GM23338 (cell line): ENCODE measurements at regions not wholly inside any gene's neighbourhood (a gene's known extent, or its start where the extent isn't known, plus 50 kb on each side); places are given as distances from the start of the nearest gene placed in this dataset.

Source experiments
- ATAC-seq: fragments of 200-7000 bp; cut with Tn5 transposase; 3 replicates; pipeline ENCODE4 v1.9.1; 2020
- DNase-seq: peaks from one replicate; pipeline ENCODE4 v3.0.0-alpha.2; 2015; ENCODE audit warnings: low spot score
- H2AFZ ChIP-seq: fragments of 200-600 bp; sonication (generic); 2 replicates; pipeline ENCODE4 v1.8.0; 2016; ENCODE audit warnings: antibody characterized with exemption, mild to moderate bottlenecking, moderate library complexity
- H3F3A ChIP-seq: fragments of 200-600 bp; sonication (generic); replicated peaks from 2 replicates; pipeline ENCODE4 v1.8.0; 2017; ENCODE audit warnings: antibody characterized with exemption, mixed run types, low read depth
- H3K27ac ChIP-seq: fragments of 200-600 bp; sonication (generic); 2 replicates; pipeline ENCODE4 v1.6.1; 2016; ENCODE audit warnings: low read depth
- H3K27me3 ChIP-seq: fragments of 200-600 bp; sonication (generic); 2 replicates; pipeline ENCODE4 v1.8.0; 2016; ENCODE audit warnings: mild to moderate bottlenecking, mixed run types, moderate library complexity; ENCODE audit not compliant: insufficient read depth
- H3K36me3 ChIP-seq: fragments of 200-600 bp; sonication (generic); 2 replicates; pipeline ENCODE4 v1.8.0; 2016; ENCODE audit warnings: mild to moderate bottlenecking; ENCODE audit not compliant: insufficient read depth
- H3K4me1 ChIP-seq: fragments of 200-600 bp; sonication (generic); 2 replicates; pipeline ENCODE4 v1.8.0; 2016; ENCODE audit warnings: mild to moderate bottlenecking, moderate library complexity; ENCODE audit not compliant: insufficient read depth
- H3K4me2 ChIP-seq: fragments of 200-600 bp; sonication (generic); 2 replicates; pipeline ENCODE4 v1.7.1; 2017; ENCODE audit warnings: mixed run types
- H3K4me3 ChIP-seq: fragments of 200-600 bp; sonication (generic); 2 replicates; pipeline ENCODE4 v1.6.1; 2016; ENCODE audit warnings: mixed run types
- H3K79me2 ChIP-seq: fragments of 200-600 bp; sonication (generic); replicated peaks from 2 replicates; pipeline ENCODE4 v1.8.0; 2017; ENCODE audit warnings: mild to moderate bottlenecking; ENCODE audit not compliant: insufficient read depth
- H3K9me2 ChIP-seq: fragments of 200-600 bp; sonication (generic); 2 replicates; pipeline ENCODE4 v1.8.0; 2017; ENCODE audit not compliant: insufficient read depth
- H4K20me1 ChIP-seq: fragments of 200-600 bp; sonication (generic); replicated peaks from 2 replicates; pipeline ENCODE4 v1.8.0; 2017; ENCODE audit warnings: mild to moderate bottlenecking; ENCODE audit not compliant: insufficient read depth
- H3K27ac Mint-ChIP-seq: 2 replicates; pipeline ENCODE4 v1.8.0; 2020; ENCODE audit warnings: inconsistent platforms, mild to moderate bottlenecking, moderate library complexity, mixed read lengths
- H3K27me3 Mint-ChIP-seq: 3 replicates; pipeline ENCODE4 v1.8.0; 2022; ENCODE audit warnings: low read depth, mild to moderate bottlenecking, moderate library complexity, mixed read lengths, inconsistent platforms; ENCODE audit not compliant: insufficient read depth, poor library complexity
- H3K36me3 Mint-ChIP-seq: 3 replicates; pipeline ENCODE4 v1.8.0; 2021; ENCODE audit warnings: low read depth, mild to moderate bottlenecking, inconsistent platforms, moderate library complexity, mixed read lengths
- H3K4me1 Mint-ChIP-seq: 3 replicates; pipeline ENCODE4 v1.8.0; 2020; ENCODE audit warnings: mild to moderate bottlenecking, inconsistent platforms, mixed read lengths
- H3K4me3 Mint-ChIP-seq: 3 replicates; pipeline ENCODE4 v1.8.0; 2021; ENCODE audit warnings: moderate library complexity, mild to moderate bottlenecking, inconsistent platforms, mixed read lengths
- H3K9me3 Mint-ChIP-seq: 3 replicates; pipeline ENCODE4 v1.8.0; 2020; ENCODE audit warnings: moderate library complexity, mild to moderate bottlenecking, inconsistent platforms, mixed read lengths
- CREB1 ChIP-seq: fragments of 250-450 bp; sonication (Bioruptor Pico); IDR thresholded peaks from 2 replicates; pipeline ENCODE4 v1.5.0; 2020; ENCODE audit warnings: low read depth, mild to moderate bottlenecking, moderate library complexity
- EZH2 ChIP-seq: fragments of 200-600 bp; sonication (generic); IDR thresholded peaks from one replicate; pipeline ENCODE4 v1.8.0; 2017; ENCODE audit warnings: antibody characterized with exemption, mild to moderate bottlenecking, low read depth; ENCODE audit not compliant: unreplicated experiment
- JUNB ChIP-seq: IDR thresholded peaks from one replicate; pipeline ENCODE4 v1.6.1; 2016; ENCODE audit warnings: antibody characterized with exemption; ENCODE audit not compliant: unreplicated experiment
- NANOG ChIP-seq: IDR thresholded peaks from 2 replicates; pipeline ENCODE4 v1.6.1; 2016; ENCODE audit warnings: antibody characterized with exemption, borderline replicate concordance
- POLR2AphosphoS5 ChIP-seq: IDR thresholded peaks from 2 replicates; pipeline ENCODE4 v1.6.1; 2016; ENCODE audit warnings: antibody characterized with exemption, low read depth
- ZNF331 ChIP-seq: fragments of 250-450 bp; sonication (Bioruptor Pico); IDR thresholded peaks from 2 replicates; pipeline ENCODE4 v1.5.0; 2020; ENCODE audit warnings: low read depth, mild to moderate bottlenecking, moderate library complexity
- TF ChIP-seq, protein P1 (sequence below): IDR thresholded peaks from 2 replicates; pipeline ENCODE4 v1.6.1; 2016; ENCODE audit warnings: antibody characterized with exemption
- TF ChIP-seq, protein P2 (sequence below): IDR thresholded peaks from one replicate; pipeline ENCODE4 v1.6.1; 2018; ENCODE audit warnings: antibody characterized with exemption; ENCODE audit not compliant: unreplicated experiment
- TF ChIP-seq, protein P3 (sequence below), 2 experiments: fragments of 200-600 bp in 1 of 2; sonication (generic) in 1 of 2; conservative IDR thresholded peaks; 2 replicates each; pipeline versions ENCODE4 v1.5.1 to v1.6.1; 2016 to 2017; ENCODE audit warnings: antibody characterized with exemption in 2 of 2, low read depth in 2 of 2, mild to moderate bottlenecking in 2 of 2, moderate library complexity in 1 of 2
- TF ChIP-seq, protein P4 (sequence below): fragments of 250-450 bp; sonication (Bioruptor Pico); IDR thresholded peaks from 2 replicates; pipeline ENCODE4 v1.5.0; 2020; ENCODE audit warnings: mild to moderate bottlenecking, moderate library complexity

DNA sequence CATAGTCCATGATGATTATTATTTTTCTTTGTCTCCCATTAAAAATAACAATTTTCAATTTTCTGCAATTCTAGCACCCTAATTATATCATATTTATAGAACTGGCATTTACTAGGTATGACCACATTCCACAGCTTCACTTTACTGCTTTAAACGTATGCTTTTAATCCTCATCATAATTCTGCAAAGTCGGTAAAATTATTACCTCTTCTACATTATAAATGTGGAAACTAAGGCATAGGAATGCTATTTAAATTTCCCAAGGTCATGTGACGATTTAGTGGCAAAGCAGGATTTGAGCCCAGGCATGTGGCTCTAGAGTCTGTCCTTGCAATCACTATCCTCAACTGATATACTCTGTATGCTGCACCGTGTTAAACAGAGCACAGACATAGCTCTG is 866.4 kb downstream of the EPHA4 start:
- Histone ChIP-seq H3K27me3 (no peaks in the 10 kb centered on the region), H3K79me2 (no peaks in the 10 kb centered on the region), H3K4me2 (no peak overlapping the region), H3F3A (no peaks in the 10 kb centered on the region), H3K36me3 (no peaks in the 10 kb centered on the region), H3K27ac (no peak overlapping the region), H3K9me2 (peaks cover 6% of the 10 kb centered on the region), H3K4me3 (no peak overlapping the region), H2AFZ (no peak overlapping the region), H4K20me1 (no peaks in the 10 kb centered on the region), H3K4me1 (0 out of 2 replicates have a peak, but pooled peaks cover 3% of the 10 kb centered on the region)
- Mint-ChIP-seq H3K9me3 (peaks cover 8% of the 10 kb centered on the region; the same call in 2 of the 3 replicates), H3K36me3 (peaks cover 5% of the 10 kb centered on the region; the same call in 2 of the 3 replicates), H3K4me1 (peaks cover 13% of the 10 kb centered on the region; the same call in 2 of the 3 replicates), H3K27ac (no peak overlapping the region), H3K27me3 (no peaks in the 10 kb centered on the region), H3K4me3 (no peak overlapping the region)
- DNase-seq, result no peak
- no peak for ATAC-seq
- TF ChIP-seq CREB1 (CRISPR knock-in tag) (no peak), ZNF331 (CRISPR knock-in tag) (no peak), NANOG (no peak), POLR2AphosphoS5 (no peak), EZH2 (no peak), JUNB (no peak)
- TF ChIP-seq, protein P1, sequence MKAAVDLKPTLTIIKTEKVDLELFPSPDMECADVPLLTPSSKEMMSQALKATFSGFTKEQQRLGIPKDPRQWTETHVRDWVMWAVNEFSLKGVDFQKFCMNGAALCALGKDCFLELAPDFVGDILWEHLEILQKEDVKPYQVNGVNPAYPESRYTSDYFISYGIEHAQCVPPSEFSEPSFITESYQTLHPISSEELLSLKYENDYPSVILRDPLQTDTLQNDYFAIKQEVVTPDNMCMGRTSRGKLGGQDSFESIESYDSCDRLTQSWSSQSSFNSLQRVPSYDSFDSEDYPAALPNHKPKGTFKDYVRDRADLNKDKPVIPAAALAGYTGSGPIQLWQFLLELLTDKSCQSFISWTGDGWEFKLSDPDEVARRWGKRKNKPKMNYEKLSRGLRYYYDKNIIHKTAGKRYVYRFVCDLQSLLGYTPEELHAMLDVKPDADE, result no peak
- TF ChIP-seq, protein P2, sequence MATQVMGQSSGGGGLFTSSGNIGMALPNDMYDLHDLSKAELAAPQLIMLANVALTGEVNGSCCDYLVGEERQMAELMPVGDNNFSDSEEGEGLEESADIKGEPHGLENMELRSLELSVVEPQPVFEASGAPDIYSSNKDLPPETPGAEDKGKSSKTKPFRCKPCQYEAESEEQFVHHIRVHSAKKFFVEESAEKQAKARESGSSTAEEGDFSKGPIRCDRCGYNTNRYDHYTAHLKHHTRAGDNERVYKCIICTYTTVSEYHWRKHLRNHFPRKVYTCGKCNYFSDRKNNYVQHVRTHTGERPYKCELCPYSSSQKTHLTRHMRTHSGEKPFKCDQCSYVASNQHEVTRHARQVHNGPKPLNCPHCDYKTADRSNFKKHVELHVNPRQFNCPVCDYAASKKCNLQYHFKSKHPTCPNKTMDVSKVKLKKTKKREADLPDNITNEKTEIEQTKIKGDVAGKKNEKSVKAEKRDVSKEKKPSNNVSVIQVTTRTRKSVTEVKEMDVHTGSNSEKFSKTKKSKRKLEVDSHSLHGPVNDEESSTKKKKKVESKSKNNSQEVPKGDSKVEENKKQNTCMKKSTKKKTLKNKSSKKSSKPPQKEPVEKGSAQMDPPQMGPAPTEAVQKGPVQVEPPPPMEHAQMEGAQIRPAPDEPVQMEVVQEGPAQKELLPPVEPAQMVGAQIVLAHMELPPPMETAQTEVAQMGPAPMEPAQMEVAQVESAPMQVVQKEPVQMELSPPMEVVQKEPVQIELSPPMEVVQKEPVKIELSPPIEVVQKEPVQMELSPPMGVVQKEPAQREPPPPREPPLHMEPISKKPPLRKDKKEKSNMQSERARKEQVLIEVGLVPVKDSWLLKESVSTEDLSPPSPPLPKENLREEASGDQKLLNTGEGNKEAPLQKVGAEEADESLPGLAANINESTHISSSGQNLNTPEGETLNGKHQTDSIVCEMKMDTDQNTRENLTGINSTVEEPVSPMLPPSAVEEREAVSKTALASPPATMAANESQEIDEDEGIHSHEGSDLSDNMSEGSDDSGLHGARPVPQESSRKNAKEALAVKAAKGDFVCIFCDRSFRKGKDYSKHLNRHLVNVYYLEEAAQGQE, result no peak
- TF ChIP-seq, protein P3, sequence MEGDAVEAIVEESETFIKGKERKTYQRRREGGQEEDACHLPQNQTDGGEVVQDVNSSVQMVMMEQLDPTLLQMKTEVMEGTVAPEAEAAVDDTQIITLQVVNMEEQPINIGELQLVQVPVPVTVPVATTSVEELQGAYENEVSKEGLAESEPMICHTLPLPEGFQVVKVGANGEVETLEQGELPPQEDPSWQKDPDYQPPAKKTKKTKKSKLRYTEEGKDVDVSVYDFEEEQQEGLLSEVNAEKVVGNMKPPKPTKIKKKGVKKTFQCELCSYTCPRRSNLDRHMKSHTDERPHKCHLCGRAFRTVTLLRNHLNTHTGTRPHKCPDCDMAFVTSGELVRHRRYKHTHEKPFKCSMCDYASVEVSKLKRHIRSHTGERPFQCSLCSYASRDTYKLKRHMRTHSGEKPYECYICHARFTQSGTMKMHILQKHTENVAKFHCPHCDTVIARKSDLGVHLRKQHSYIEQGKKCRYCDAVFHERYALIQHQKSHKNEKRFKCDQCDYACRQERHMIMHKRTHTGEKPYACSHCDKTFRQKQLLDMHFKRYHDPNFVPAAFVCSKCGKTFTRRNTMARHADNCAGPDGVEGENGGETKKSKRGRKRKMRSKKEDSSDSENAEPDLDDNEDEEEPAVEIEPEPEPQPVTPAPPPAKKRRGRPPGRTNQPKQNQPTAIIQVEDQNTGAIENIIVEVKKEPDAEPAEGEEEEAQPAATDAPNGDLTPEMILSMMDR (conservative IDR thresholded peaks at IDR 0.05; ENCODE audit: low read depth in 2 of 2), result no peak
- TF ChIP-seq, protein P4, sequence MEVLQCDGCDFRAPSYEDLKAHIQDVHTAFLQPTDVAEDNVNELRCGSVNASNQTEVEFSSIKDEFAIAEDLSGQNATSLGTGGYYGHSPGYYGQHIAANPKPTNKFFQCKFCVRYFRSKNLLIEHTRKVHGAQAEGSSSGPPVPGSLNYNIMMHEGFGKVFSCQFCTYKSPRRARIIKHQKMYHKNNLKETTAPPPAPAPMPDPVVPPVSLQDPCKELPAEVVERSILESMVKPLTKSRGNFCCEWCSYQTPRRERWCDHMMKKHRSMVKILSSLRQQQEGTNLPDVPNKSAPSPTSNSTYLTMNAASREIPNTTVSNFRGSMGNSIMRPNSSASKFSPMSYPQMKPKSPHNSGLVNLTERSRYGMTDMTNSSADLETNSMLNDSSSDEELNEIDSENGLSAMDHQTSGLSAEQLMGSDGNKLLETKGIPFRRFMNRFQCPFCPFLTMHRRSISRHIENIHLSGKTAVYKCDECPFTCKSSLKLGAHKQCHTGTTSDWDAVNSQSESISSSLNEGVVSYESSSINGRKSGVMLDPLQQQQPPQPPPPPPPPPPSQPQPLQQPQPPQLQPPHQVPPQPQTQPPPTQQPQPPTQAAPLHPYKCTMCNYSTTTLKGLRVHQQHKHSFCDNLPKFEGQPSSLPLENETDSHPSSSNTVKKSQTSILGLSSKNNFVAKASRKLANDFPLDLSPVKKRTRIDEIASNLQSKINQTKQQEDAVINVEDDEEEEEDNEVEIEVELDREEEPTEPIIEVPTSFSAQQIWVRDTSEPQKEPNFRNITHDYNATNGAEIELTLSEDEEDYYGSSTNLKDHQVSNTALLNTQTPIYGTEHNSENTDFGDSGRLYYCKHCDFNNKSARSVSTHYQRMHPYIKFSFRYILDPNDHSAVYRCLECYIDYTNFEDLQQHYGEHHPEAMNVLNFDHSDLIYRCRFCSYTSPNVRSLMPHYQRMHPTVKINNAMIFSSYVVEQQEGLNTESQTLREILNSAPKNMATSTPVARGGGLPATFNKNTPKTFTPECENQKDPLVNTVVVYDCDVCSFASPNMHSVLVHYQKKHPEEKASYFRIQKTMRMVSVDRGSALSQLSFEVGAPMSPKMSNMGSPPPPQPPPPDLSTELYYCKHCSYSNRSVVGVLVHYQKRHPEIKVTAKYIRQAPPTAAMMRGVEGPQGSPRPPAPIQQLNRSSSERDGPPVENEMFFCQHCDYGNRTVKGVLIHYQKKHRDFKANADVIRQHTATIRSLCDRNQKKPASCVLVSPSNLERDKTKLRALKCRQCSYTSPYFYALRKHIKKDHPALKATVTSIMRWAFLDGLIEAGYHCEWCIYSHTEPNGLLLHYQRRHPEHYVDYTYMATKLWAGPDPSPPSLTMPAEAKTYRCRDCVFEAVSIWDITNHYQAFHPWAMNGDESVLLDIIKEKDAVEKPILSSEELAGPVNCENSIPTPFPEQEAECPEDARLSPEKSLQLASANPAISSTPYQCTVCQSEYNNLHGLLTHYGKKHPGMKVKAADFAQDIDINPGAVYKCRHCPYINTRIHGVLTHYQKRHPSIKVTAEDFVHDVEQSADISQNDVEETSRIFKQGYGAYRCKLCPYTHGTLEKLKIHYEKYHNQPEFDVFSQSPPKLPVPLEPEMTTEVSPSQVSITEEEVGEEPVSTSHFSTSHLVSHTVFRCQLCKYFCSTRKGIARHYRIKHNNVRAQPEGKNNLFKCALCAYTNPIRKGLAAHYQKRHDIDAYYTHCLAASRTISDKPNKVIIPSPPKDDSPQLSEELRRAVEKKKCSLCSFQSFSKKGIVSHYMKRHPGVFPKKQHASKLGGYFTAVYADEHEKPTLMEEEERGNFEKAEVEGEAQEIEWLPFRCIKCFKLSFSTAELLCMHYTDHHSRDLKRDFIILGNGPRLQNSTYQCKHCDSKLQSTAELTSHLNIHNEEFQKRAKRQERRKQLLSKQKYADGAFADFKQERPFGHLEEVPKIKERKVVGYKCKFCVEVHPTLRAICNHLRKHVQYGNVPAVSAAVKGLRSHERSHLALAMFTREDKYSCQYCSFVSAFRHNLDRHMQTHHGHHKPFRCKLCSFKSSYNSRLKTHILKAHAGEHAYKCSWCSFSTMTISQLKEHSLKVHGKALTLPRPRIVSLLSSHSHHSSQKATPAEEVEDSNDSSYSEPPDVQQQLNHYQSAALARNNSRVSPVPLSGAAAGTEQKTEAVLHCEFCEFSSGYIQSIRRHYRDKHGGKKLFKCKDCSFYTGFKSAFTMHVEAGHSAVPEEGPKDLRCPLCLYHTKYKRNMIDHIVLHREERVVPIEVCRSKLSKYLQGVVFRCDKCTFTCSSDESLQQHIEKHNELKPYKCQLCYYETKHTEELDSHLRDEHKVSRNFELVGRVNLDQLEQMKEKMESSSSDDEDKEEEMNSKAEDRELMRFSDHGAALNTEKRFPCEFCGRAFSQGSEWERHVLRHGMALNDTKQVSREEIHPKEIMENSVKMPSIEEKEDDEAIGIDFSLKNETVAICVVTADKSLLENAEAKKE (CRISPR knock-in tag), result no peak
